ENCODE measurements at regions not wholly inside any gene's neighbourhood (a gene's known extent, or its start where the extent isn't known, plus 50 kb on each side); places are given as distances from the start of the nearest gene placed in this dataset.
A peak's percentile ranks its signal among the peaks of the same experiment; 100 is the strongest.

- H3K27me3 ChIP-seq (ENCODE audit: insufficient read depth, low read length, poor library complexity): no peaks in the 10 kb centered on the region
- H3K4ac ChIP-seq (ENCODE audit: low read depth, low read length): no peak overlapping the region
- H2BK120ac ChIP-seq (ENCODE audit: low read depth, low read length): no peak overlapping the region
- H3K56ac ChIP-seq (ENCODE audit: low read length): no peak overlapping the region
- H2BK15ac ChIP-seq (replicated peaks; ENCODE audit: low read depth): no peak overlapping the region
- H3K4me3 ChIP-seq (ENCODE audit: low read length): no peak overlapping the region
- no peak overlapping the region for H3K23ac ChIP-seq (ENCODE audit: low read length)
- WGBS (ENCODE audit: extremely low coverage, insufficient coverage, low lambda C conversion rate): no CpG with 5 or more reads among the region's 1 CpG
- no peak overlapping the region for H3K9ac ChIP-seq (ENCODE audit: low read length)
- no peaks in the 10 kb centered on the region for H3K4me1 ChIP-seq (ENCODE audit: control insufficient read depth, low read depth, low read length)
- H3K79me2 ChIP-seq (ENCODE audit: control insufficient read depth, insufficient read depth, low read length): no peaks in the 10 kb centered on the region
- H3K18ac ChIP-seq (ENCODE audit: low read length): no peak overlapping the region
- H4K8ac ChIP-seq (ENCODE audit: low read depth, low read length): no peak overlapping the region
- H3K36me3 ChIP-seq (ENCODE audit: control insufficient read depth, insufficient read depth, low read length): no peaks in the 10 kb centered on the region
- no peak overlapping the region for H2AK5ac ChIP-seq (ENCODE audit: low read length)
- H3K79me1 ChIP-seq (ENCODE audit: low read length): no peaks in the 10 kb centered on the region
- no peak overlapping the region for H3K4me2 ChIP-seq (ENCODE audit: low read length)
- no peak overlapping the region for H4K5ac ChIP-seq (ENCODE audit: low read length)
- H2BK5ac ChIP-seq (ENCODE audit: low read length): no peak overlapping the region
- H3K27ac ChIP-seq (ENCODE audit: low read depth, low read length): no peak overlapping the region
- no peak for DNase-seq
These were observed 320.6 kb upstream of the NUDT12 start for GRCh38 chr5:103883143-103883542.

- no peaks in the 10 kb centered on the region for H3K79me2 ChIP-seq (ENCODE audit: control insufficient read depth, insufficient read depth, low read length)
- DNase-seq: no peak
- H4K5ac ChIP-seq (ENCODE audit: low read length): no peak overlapping the region
- H3K4me3 ChIP-seq (ENCODE audit: low read length): no peak overlapping the region
- WGBS (ENCODE audit: extremely low coverage, insufficient coverage, low lambda C conversion rate): no CpG with 5 or more reads among the region's 1 CpG
- no peak overlapping the region for H3K4me2 ChIP-seq (ENCODE audit: low read length)
- no peaks in the 10 kb centered on the region for H3K27me3 ChIP-seq (ENCODE audit: insufficient read depth, low read length, poor library complexity)
- no peak overlapping the region for H3K23ac ChIP-seq (ENCODE audit: low read length)
- H3K36me3 ChIP-seq (ENCODE audit: control insufficient read depth, insufficient read depth, low read length): no peaks in the 10 kb centered on the region
- no peak overlapping the region for H3K4ac ChIP-seq (ENCODE audit: low read depth, low read length)
- H3K9ac ChIP-seq (ENCODE audit: low read length): no peak overlapping the region
- H3K27ac ChIP-seq (ENCODE audit: low read depth, low read length): no peak overlapping the region
- no peak overlapping the region for H2BK5ac ChIP-seq (ENCODE audit: low read length)
- H3K18ac ChIP-seq (ENCODE audit: low read length): no peak overlapping the region
- no peak overlapping the region for H3K56ac ChIP-seq (ENCODE audit: low read length)
- H4K8ac ChIP-seq (ENCODE audit: low read depth, low read length): no peak overlapping the region
- no peak overlapping the region for H2BK120ac ChIP-seq (ENCODE audit: low read depth, low read length)
- no peaks in the 10 kb centered on the region for H3K4me1 ChIP-seq (ENCODE audit: control insufficient read depth, low read depth, low read length)
- no peak overlapping the region for H2BK15ac ChIP-seq (replicated peaks; ENCODE audit: low read depth)
- H2AK5ac ChIP-seq (ENCODE audit: low read length): no peak overlapping the region
- no peaks in the 10 kb centered on the region for H3K79me1 ChIP-seq (ENCODE audit: low read length)
These were observed 319.0 kb upstream of the NUDT12 start for GRCh38 chr5:103881560-103881959.

- no peak overlapping the region for H3K23ac ChIP-seq (ENCODE audit: low read length)
- H3K36me3 ChIP-seq (ENCODE audit: control insufficient read depth, insufficient read depth, low read length): no peaks in the 10 kb centered on the region
- no peak overlapping the region for H3K9ac ChIP-seq (ENCODE audit: low read length)
- no peak overlapping the region for H2BK120ac ChIP-seq (ENCODE audit: low read depth, low read length)
- no peak overlapping the region for H3K56ac ChIP-seq (ENCODE audit: low read length)
- no peak overlapping the region for H2BK15ac ChIP-seq (replicated peaks; ENCODE audit: low read depth)
- H4K8ac ChIP-seq (ENCODE audit: low read depth, low read length): no peak overlapping the region
- no peak overlapping the region for H3K4me2 ChIP-seq (ENCODE audit: low read length)
- no peaks in the 10 kb centered on the region for H3K4me1 ChIP-seq (ENCODE audit: control insufficient read depth, low read depth, low read length)
- DNase-seq: no peak
- H3K79me1 ChIP-seq (ENCODE audit: low read length): no peaks in the 10 kb centered on the region
- no peak overlapping the region for H2BK5ac ChIP-seq (ENCODE audit: low read length)
- H3K27ac ChIP-seq (ENCODE audit: low read depth, low read length): no peak overlapping the region
- no peak overlapping the region for H3K18ac ChIP-seq (ENCODE audit: low read length)
- H3K27me3 ChIP-seq (ENCODE audit: insufficient read depth, low read length, poor library complexity): no peaks in the 10 kb centered on the region
- H4K5ac ChIP-seq (ENCODE audit: low read length): no peak overlapping the region
- H3K4me3 ChIP-seq (ENCODE audit: low read length): no peak overlapping the region
- no peak overlapping the region for H2AK5ac ChIP-seq (ENCODE audit: low read length)
- H3K79me2 ChIP-seq (ENCODE audit: control insufficient read depth, insufficient read depth, low read length): no peaks in the 10 kb centered on the region
- no CpG with 5 or more reads among the region's 5 CpGs for WGBS (ENCODE audit: extremely low coverage, insufficient coverage, low lambda C conversion rate)
- no peak overlapping the region for H3K4ac ChIP-seq (ENCODE audit: low read depth, low read length)
These were observed 305.4 kb upstream of the NUDT12 start for GRCh38 chr5:103867857-103868598.

GRCh38 chr5:103866169-103866568 lies 303.6 kb upstream of the NUDT12 start:
- Histone ChIP-seq H3K79me2 (ENCODE audit: control insufficient read depth, insufficient read depth, low read length) (no peaks in the 10 kb centered on the region), H4K8ac (ENCODE audit: low read depth, low read length) (no peak overlapping the region), H2AK5ac (ENCODE audit: low read length) (no peak overlapping the region), H3K4me2 (ENCODE audit: low read length) (no peak overlapping the region), H2BK5ac (ENCODE audit: low read length) (no peak overlapping the region), H3K36me3 (ENCODE audit: control insufficient read depth, insufficient read depth, low read length) (no peaks in the 10 kb centered on the region), H3K56ac (ENCODE audit: low read length) (no peak overlapping the region), H3K4me1 (ENCODE audit: control insufficient read depth, low read depth, low read length) (no peaks in the 10 kb centered on the region), H3K9ac (ENCODE audit: low read length) (no peak overlapping the region), H3K4me3 (ENCODE audit: low read length) (no peak overlapping the region), H3K23ac (ENCODE audit: low read length) (no peak overlapping the region), H3K27me3 (ENCODE audit: insufficient read depth, low read length, poor library complexity) (no peaks in the 10 kb centered on the region), H2BK15ac (replicated peaks; ENCODE audit: low read depth) (no peak overlapping the region), H3K4ac (ENCODE audit: low read depth, low read length) (no peak overlapping the region), H3K18ac (ENCODE audit: low read length) (no peak overlapping the region), H3K27ac (ENCODE audit: low read depth, low read length) (no peak overlapping the region), H3K79me1 (ENCODE audit: low read length) (no peaks in the 10 kb centered on the region), H4K5ac (ENCODE audit: low read length) (no peak overlapping the region), H2BK120ac (ENCODE audit: low read depth, low read length) (no peak overlapping the region)
- no CpG with 5 or more reads among the region's 1 CpG for WGBS (ENCODE audit: extremely low coverage, insufficient coverage, low lambda C conversion rate)
- no peak for DNase-seq

GRCh38 chr5:103862398-103862797 lies 299.8 kb upstream of the NUDT12 start:
- no peak overlapping the region for H3K9ac ChIP-seq (ENCODE audit: low read length)
- H3K18ac ChIP-seq (ENCODE audit: low read length): no peak overlapping the region
- no peak overlapping the region for H2BK15ac ChIP-seq (replicated peaks; ENCODE audit: low read depth)
- DNase-seq: peak; percentile 21
- no peak overlapping the region for H3K27ac ChIP-seq (ENCODE audit: low read depth, low read length)
- H4K8ac ChIP-seq (ENCODE audit: low read depth, low read length): no peak overlapping the region
- H3K4ac ChIP-seq (ENCODE audit: low read depth, low read length): no peak overlapping the region
- no peak overlapping the region for H3K4me2 ChIP-seq (ENCODE audit: low read length)
- H4K5ac ChIP-seq (ENCODE audit: low read length): no peak overlapping the region
- H2BK5ac ChIP-seq (ENCODE audit: low read length): no peak overlapping the region
- H3K56ac ChIP-seq (ENCODE audit: low read length): no peak overlapping the region
- no peaks in the 10 kb centered on the region for H3K4me1 ChIP-seq (ENCODE audit: control insufficient read depth, low read depth, low read length)
- H3K4me3 ChIP-seq (ENCODE audit: low read length): no peak overlapping the region
- no CpG with 5 or more reads among the region's 3 CpGs for WGBS (ENCODE audit: extremely low coverage, insufficient coverage, low lambda C conversion rate)
- no peaks in the 10 kb centered on the region for H3K36me3 ChIP-seq (ENCODE audit: control insufficient read depth, insufficient read depth, low read length)
- H3K79me2 ChIP-seq (ENCODE audit: control insufficient read depth, insufficient read depth, low read length): no peaks in the 10 kb centered on the region
- H3K23ac ChIP-seq (ENCODE audit: low read length): no peak overlapping the region
- H3K79me1 ChIP-seq (ENCODE audit: low read length): no peaks in the 10 kb centered on the region
- no peak overlapping the region for H2BK120ac ChIP-seq (ENCODE audit: low read depth, low read length)
- no peak overlapping the region for H2AK5ac ChIP-seq (ENCODE audit: low read length)
- no peaks in the 10 kb centered on the region for H3K27me3 ChIP-seq (ENCODE audit: insufficient read depth, low read length, poor library complexity)

GRCh38 chr5:103860327-103860726 lies 297.7 kb upstream of the NUDT12 start:
- Histone ChIP-seq H4K5ac (ENCODE audit: low read length) (no peak overlapping the region), H2BK5ac (ENCODE audit: low read length) (no peak overlapping the region), H3K18ac (ENCODE audit: low read length) (no peak overlapping the region), H2BK15ac (replicated peaks; ENCODE audit: low read depth) (no peak overlapping the region), H4K8ac (ENCODE audit: low read depth, low read length) (no peak overlapping the region), H3K79me2 (ENCODE audit: control insufficient read depth, insufficient read depth, low read length) (no peaks in the 10 kb centered on the region), H3K56ac (ENCODE audit: low read length) (no peak overlapping the region), H3K4me3 (ENCODE audit: low read length) (no peak overlapping the region), H3K4me2 (ENCODE audit: low read length) (no peak overlapping the region), H2AK5ac (ENCODE audit: low read length) (no peak overlapping the region), H3K4me1 (ENCODE audit: control insufficient read depth, low read depth, low read length) (no peaks in the 10 kb centered on the region), H3K36me3 (ENCODE audit: control insufficient read depth, insufficient read depth, low read length) (no peaks in the 10 kb centered on the region), H2BK120ac (ENCODE audit: low read depth, low read length) (no peak overlapping the region), H3K4ac (ENCODE audit: low read depth, low read length) (no peak overlapping the region), H3K27me3 (ENCODE audit: insufficient read depth, low read length, poor library complexity) (no peaks in the 10 kb centered on the region), H3K9ac (ENCODE audit: low read length) (no peak overlapping the region), H3K79me1 (ENCODE audit: low read length) (no peaks in the 10 kb centered on the region), H3K27ac (ENCODE audit: low read depth, low read length) (no peak overlapping the region), H3K23ac (ENCODE audit: low read length) (no peak overlapping the region)
- DNase-seq: no peak
- no CpG with 5 or more reads among the region's 3 CpGs for WGBS (ENCODE audit: extremely low coverage, insufficient coverage, low lambda C conversion rate)
